ENCODE measurements at regions not wholly inside any gene's neighbourhood (a gene's known extent, or its start where the extent isn't known, plus 50 kb on each side); places are given as distances from the start of the nearest gene placed in this dataset.

GRCh38 chrX:39377773-39378172 is 576.5 kb downstream of the MID1IP1 start:
- Histone ChIP-seq H3K9me3 (ENCODE audit: control insufficient read depth, low read depth, low read length) (no peaks in the 10 kb centered on the region), H3K27ac (ENCODE audit: low read length) (no peak overlapping the region), H3K27me3 (ENCODE audit: control insufficient read depth, insufficient read depth, low read length) (no peaks in the 10 kb centered on the region), H3K4me3 (ENCODE audit: low read length) (no peak overlapping the region), H3K4me1 (ENCODE audit: control insufficient read depth, insufficient read depth, low read length) (no peaks in the 10 kb centered on the region), H3K36me3 (ENCODE audit: control insufficient read depth, insufficient read depth, low read length) (no peaks in the 10 kb centered on the region)
- no peak for DNase-seq
- WGBS (ENCODE audit: insufficient coverage, low lambda C conversion rate): no CpG with 5 or more reads among the region's 1 CpG

- no CpG with 5 or more reads among the region's 5 CpGs for WGBS (ENCODE audit: insufficient coverage, low lambda C conversion rate)
- Histone ChIP-seq H3K36me3 (ENCODE audit: control insufficient read depth, insufficient read depth, low read length) (no peaks in the 10 kb centered on the region), H3K4me1 (ENCODE audit: control insufficient read depth, insufficient read depth, low read length) (no peaks in the 10 kb centered on the region), H3K27me3 (ENCODE audit: control insufficient read depth, insufficient read depth, low read length) (no peaks in the 10 kb centered on the region), H3K9me3 (ENCODE audit: control insufficient read depth, low read depth, low read length) (no peaks in the 10 kb centered on the region), H3K27ac (ENCODE audit: low read length) (no peak overlapping the region), H3K4me3 (ENCODE audit: low read length) (no peak overlapping the region)
- DNase-seq: no peak
Observed at GRCh38 chrX:39381422-39381821, 580.2 kb downstream of the MID1IP1 start.

DNA sequence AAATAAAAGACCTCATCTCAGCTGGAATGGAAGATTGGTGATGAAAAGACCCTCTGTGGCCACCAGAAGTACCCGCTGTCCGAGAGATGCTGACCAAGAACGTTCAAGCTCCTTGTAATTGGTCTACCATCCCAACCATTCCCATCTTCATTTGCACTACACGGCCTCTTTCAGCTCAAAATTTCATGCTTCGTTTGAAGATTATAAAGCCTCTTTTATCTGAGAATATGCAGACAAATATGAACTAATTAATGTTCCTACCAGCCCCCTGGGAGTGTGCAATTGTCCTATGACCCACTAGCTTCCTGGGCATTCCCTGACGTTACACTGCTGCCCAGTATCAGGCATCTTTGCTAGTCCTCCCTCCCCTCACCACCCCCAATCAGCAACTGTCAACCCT is 583.7 kb downstream of the MID1IP1 start:
- H3K27ac ChIP-seq (ENCODE audit: low read length): no peak overlapping the region
- WGBS (ENCODE audit: insufficient coverage, low lambda C conversion rate): no CpG with 5 or more reads among the region's 6 CpGs
- H3K4me1 ChIP-seq (ENCODE audit: control insufficient read depth, insufficient read depth, low read length): no peaks in the 10 kb centered on the region
- no peaks in the 10 kb centered on the region for H3K36me3 ChIP-seq (ENCODE audit: control insufficient read depth, insufficient read depth, low read length)
- H3K4me3 ChIP-seq (ENCODE audit: low read length): no peak overlapping the region
- DNase-seq: no peak
- H3K27me3 ChIP-seq (ENCODE audit: control insufficient read depth, insufficient read depth, low read length): no peaks in the 10 kb centered on the region
- H3K9me3 ChIP-seq (ENCODE audit: control insufficient read depth, low read depth, low read length): no peaks in the 10 kb centered on the region

GRCh38 chrX:39388730-39389129 is 587.5 kb downstream of the MID1IP1 start:
- Histone ChIP-seq H3K9me3 (ENCODE audit: control insufficient read depth, low read depth, low read length) (no peaks in the 10 kb centered on the region), H3K36me3 (ENCODE audit: control insufficient read depth, insufficient read depth, low read length) (no peaks in the 10 kb centered on the region), H3K4me1 (ENCODE audit: control insufficient read depth, insufficient read depth, low read length) (no peaks in the 10 kb centered on the region), H3K27ac (ENCODE audit: low read length) (no peak overlapping the region), H3K4me3 (ENCODE audit: low read length) (no peak overlapping the region), H3K27me3 (ENCODE audit: control insufficient read depth, insufficient read depth, low read length) (no peaks in the 10 kb centered on the region)
- DNase-seq: no peak
- WGBS (ENCODE audit: insufficient coverage, low lambda C conversion rate): no CpG with 5 or more reads among the region's 2 CpGs

GRCh38 chrX:39396358-39396995 is 595.2 kb downstream of the MID1IP1 start:
- no peak overlapping the region for H3K4me3 ChIP-seq (ENCODE audit: low read length)
- H3K4me1 ChIP-seq (ENCODE audit: control insufficient read depth, insufficient read depth, low read length): peaks cover 9% of the 10 kb centered on the region
- WGBS (ENCODE audit: insufficient coverage, low lambda C conversion rate): no CpG with 5 or more reads among the region's 10 CpGs
- H3K27ac ChIP-seq (ENCODE audit: low read length): no peak overlapping the region
- H3K27me3 ChIP-seq (ENCODE audit: control insufficient read depth, insufficient read depth, low read length): no peaks in the 10 kb centered on the region
- no peak for DNase-seq
- no peaks in the 10 kb centered on the region for H3K9me3 ChIP-seq (ENCODE audit: control insufficient read depth, low read depth, low read length)
- no peaks in the 10 kb centered on the region for H3K36me3 ChIP-seq (ENCODE audit: control insufficient read depth, insufficient read depth, low read length)

DNA sequence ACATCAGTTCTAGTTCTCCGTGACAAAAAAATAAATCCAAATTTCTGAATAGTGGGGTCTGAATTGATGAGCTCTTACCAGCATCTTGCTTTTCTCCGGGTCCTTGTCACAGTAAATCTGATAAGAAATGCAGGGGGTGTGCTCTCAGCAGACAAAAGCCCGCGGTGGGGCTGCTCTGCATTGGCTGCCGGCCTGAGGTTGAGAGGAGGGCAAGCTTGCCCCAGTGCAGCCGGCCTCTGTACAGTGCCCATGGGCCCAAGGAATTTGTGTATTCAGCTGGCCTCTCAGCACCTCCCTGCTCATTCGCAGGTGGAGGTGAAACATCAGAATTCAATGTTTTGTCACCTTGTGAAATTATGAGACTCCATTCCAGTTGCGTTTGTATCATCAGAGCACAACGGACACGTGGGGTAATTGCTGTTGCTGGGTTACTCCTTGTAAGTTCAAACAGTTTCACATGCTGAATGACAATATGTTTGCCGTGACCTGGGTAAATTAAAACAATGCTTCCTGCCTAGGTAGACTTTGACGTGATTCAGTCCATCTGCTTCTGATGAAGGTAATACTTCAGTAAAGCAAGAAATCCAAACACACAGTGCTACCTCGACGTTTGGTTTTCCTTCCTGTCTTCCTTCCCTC is 596.4 kb downstream of the MID1IP1 start:
- DNase-seq: peak in 1 of 2 donors; percentile 69
- Histone ChIP-seq H3K4me3 (ENCODE audit: low read length) (no peak overlapping the region), H3K36me3 (ENCODE audit: control insufficient read depth, insufficient read depth, low read length) (no peaks in the 10 kb centered on the region), H3K4me1 (ENCODE audit: control insufficient read depth, insufficient read depth, low read length) (peaks cover 9% of the 10 kb centered on the region), H3K27ac (ENCODE audit: low read length) (no peak overlapping the region), H3K9me3 (ENCODE audit: control insufficient read depth, low read depth, low read length) (no peaks in the 10 kb centered on the region), H3K27me3 (ENCODE audit: control insufficient read depth, insufficient read depth, low read length) (no peaks in the 10 kb centered on the region)
- WGBS (ENCODE audit: insufficient coverage, low lambda C conversion rate): 33% methylated on average over 1 of the region's 14 CpGs

GRCh38 chrX:39398215-39398962 is 597.1 kb downstream of the MID1IP1 start:
- Histone ChIP-seq H3K4me3 (ENCODE audit: low read length) (no peak overlapping the region), H3K9me3 (ENCODE audit: control insufficient read depth, low read depth, low read length) (no peaks in the 10 kb centered on the region), H3K27ac (ENCODE audit: low read length) (no peak overlapping the region), H3K27me3 (ENCODE audit: control insufficient read depth, insufficient read depth, low read length) (no peaks in the 10 kb centered on the region), H3K4me1 (ENCODE audit: control insufficient read depth, insufficient read depth, low read length) (peaks cover 9% of the 10 kb centered on the region), H3K36me3 (ENCODE audit: control insufficient read depth, insufficient read depth, low read length) (no peaks in the 10 kb centered on the region)
- peak in 1 of 2 donors; percentile 42 for DNase-seq
- WGBS (ENCODE audit: insufficient coverage, low lambda C conversion rate): 69% methylated on average over 3 of the region's 8 CpGs

- H3K36me3 ChIP-seq (ENCODE audit: control insufficient read depth, insufficient read depth, low read length): no peaks in the 10 kb centered on the region
- H3K9me3 ChIP-seq (ENCODE audit: control insufficient read depth, low read depth, low read length): no peaks in the 10 kb centered on the region
- H3K4me1 ChIP-seq (ENCODE audit: control insufficient read depth, insufficient read depth, low read length): peaks cover 9% of the 10 kb centered on the region
- no CpG with 5 or more reads among the region's 2 CpGs for WGBS (ENCODE audit: insufficient coverage, low lambda C conversion rate)
- no peak for DNase-seq
- H3K27me3 ChIP-seq (ENCODE audit: control insufficient read depth, insufficient read depth, low read length): no peaks in the 10 kb centered on the region
- no peak overlapping the region for H3K4me3 ChIP-seq (ENCODE audit: low read length)
- H3K27ac ChIP-seq (ENCODE audit: low read length): no peak overlapping the region
Observed at GRCh38 chrX:39398963-39399261, 597.7 kb downstream of the MID1IP1 start.

- no peaks in the 10 kb centered on the region for H3K36me3 ChIP-seq (ENCODE audit: control insufficient read depth, insufficient read depth, low read length)
- peaks cover 9% of the 10 kb centered on the region for H3K4me1 ChIP-seq (ENCODE audit: control insufficient read depth, insufficient read depth, low read length)
- no peak overlapping the region for H3K4me3 ChIP-seq (ENCODE audit: low read length)
- H3K9me3 ChIP-seq (ENCODE audit: control insufficient read depth, low read depth, low read length): no peaks in the 10 kb centered on the region
- DNase-seq: no peak
- no peaks in the 10 kb centered on the region for H3K27me3 ChIP-seq (ENCODE audit: control insufficient read depth, insufficient read depth, low read length)
- no CpG with 5 or more reads among the region's 3 CpGs for WGBS (ENCODE audit: insufficient coverage, low lambda C conversion rate)
- H3K27ac ChIP-seq (ENCODE audit: low read length): no peak overlapping the region
Observed at GRCh38 chrX:39399387-39399786, 598.1 kb downstream of the MID1IP1 start.

- Histone ChIP-seq H3K4me3 (ENCODE audit: low read length) (no peak overlapping the region), H3K9me3 (ENCODE audit: control insufficient read depth, low read depth, low read length) (no peaks in the 10 kb centered on the region), H3K27me3 (ENCODE audit: control insufficient read depth, insufficient read depth, low read length) (no peaks in the 10 kb centered on the region), H3K4me1 (ENCODE audit: control insufficient read depth, insufficient read depth, low read length) (peaks cover 9% of the 10 kb centered on the region), H3K27ac (ENCODE audit: low read length) (no peak overlapping the region), H3K36me3 (ENCODE audit: control insufficient read depth, insufficient read depth, low read length) (no peaks in the 10 kb centered on the region)
- WGBS (ENCODE audit: insufficient coverage, low lambda C conversion rate): no CpG with 5 or more reads among the region's 4 CpGs
- no peak for DNase-seq
Observed at GRCh38 chrX:39401483-39402110, 600.3 kb downstream of the MID1IP1 start.
